IMR-90 (cell line): ENCODE measurements at regions not wholly inside any gene's neighbourhood (a gene's known extent, or its start where the extent isn't known, plus 50 kb on each side); places are given as distances from the start of the nearest gene placed in this dataset.

ENCODE experiments used
- ATAC-seq: fragments of 200-7000 bp; cut with Tn5 transposase; 2 replicates; pipeline ENCODE4 v1.9.1; 2020; ENCODE audit warnings: low read depth, mild to moderate bottlenecking, moderate library complexity
- BruUV-seq: library from RNA; stranded (reverse); fragments of 400-500 nt; replicated peaks from 2 replicates; lab custom pipeline; 2021; lab: Mats Ljungman, UMichigan
- CTCF ChIA-PET: fragments of 300-600 bp; formaldehyde crosslinking; extraction: SDS; loops from one replicate; lab custom pipeline; 2021; ENCODE audit warnings: antibody characterized with exemption; lab: Yijun Ruan, JAX
- POLR2A ChIA-PET: fragments of 300-600 bp; sonication (Branson Sonifier 250); formaldehyde crosslinking; loops from one replicate; lab custom pipeline; 2022; ENCODE audit warnings: antibody characterized with exemption; ENCODE audit not compliant: unreplicated experiment; lab: Charles Lee
- DNase-seq: peaks from one replicate; pipeline ENCODE4 v3.0.0; 2013
- H2AFZ ChIP-seq: replicated peaks from 2 replicates; pipeline ENCODE3; 2013; ENCODE audit warnings: low read length, mild to moderate bottlenecking; ENCODE audit not compliant: poor library complexity
- H2AK5ac ChIP-seq: 2 replicates; pipeline ENCODE4 v1.6.1; 2013; ENCODE audit warnings: low read depth, low read length, inconsistent platforms
- H2AK9ac ChIP-seq: replicated peaks from 2 replicates; pipeline ENCODE3; 2013; ENCODE audit warnings: mild to moderate bottlenecking, low read depth, low read length, moderate library complexity; ENCODE audit not compliant: poor library complexity
- H2BK120ac ChIP-seq: 2 replicates; pipeline ENCODE4 v1.6.1; 2013; ENCODE audit warnings: low read depth, low read length, inconsistent platforms
- H2BK15ac ChIP-seq: 3 replicates; pipeline ENCODE4 v1.6.1; 2013; ENCODE audit warnings: low read depth, low read length, inconsistent platforms
- H2BK20ac ChIP-seq: 2 replicates; pipeline ENCODE4 v1.6.1; 2013; ENCODE audit warnings: low read depth, mild to moderate bottlenecking, inconsistent platforms, low read length, moderate library complexity
- H2BK5ac ChIP-seq: 2 replicates; pipeline ENCODE4 v1.6.1; 2013; ENCODE audit warnings: mild to moderate bottlenecking, low read depth, low read length, inconsistent platforms; ENCODE audit not compliant: poor library complexity, severe bottlenecking
- H3K14ac ChIP-seq: replicated peaks from 2 replicates; pipeline ENCODE4 v1.6.1; 2013; ENCODE audit warnings: low read depth, low read length, inconsistent platforms
- H3K18ac ChIP-seq: 2 replicates; pipeline ENCODE4 v1.6.1; 2013; ENCODE audit warnings: low read depth, low read length, control low read depth
- H3K23ac ChIP-seq: 2 replicates; pipeline ENCODE4 v1.6.1; 2013; ENCODE audit warnings: low read depth, low read length, inconsistent platforms
- H3K27ac ChIP-seq: 2 replicates; pipeline ENCODE4 v1.5.1; 2013; ENCODE audit warnings: mild to moderate bottlenecking, control low read depth, low read length; ENCODE audit not compliant: insufficient read depth
- H3K27me3 ChIP-seq: 2 replicates; pipeline ENCODE4 v1.6.1; 2013; ENCODE audit warnings: low read length; ENCODE audit not compliant: control insufficient read depth, insufficient read depth
- H3K36me3 ChIP-seq: 2 replicates; pipeline ENCODE4 v1.6.1; 2013; ENCODE audit warnings: low read length, mixed read lengths; ENCODE audit not compliant: control insufficient read depth, insufficient read depth
- H3K4ac ChIP-seq: 2 replicates; pipeline ENCODE4 v1.6.1; 2013; ENCODE audit warnings: low read depth, low read length, inconsistent platforms
- H3K4me1 ChIP-seq: 2 replicates; pipeline ENCODE4 v1.6.1; 2013; ENCODE audit warnings: low read length, mixed read lengths; ENCODE audit not compliant: control insufficient read depth, insufficient read depth
- H3K4me2 ChIP-seq: 2 replicates; pipeline ENCODE4 v1.6.1; 2013; ENCODE audit warnings: low read depth, mild to moderate bottlenecking, control low read depth, low read length, moderate library complexity
- H3K4me3 ChIP-seq: 2 replicates; pipeline ENCODE4 v1.5.1; 2013; ENCODE audit warnings: low read depth, mild to moderate bottlenecking, control low read depth, low read length, moderate library complexity; ENCODE audit not compliant: insufficient read depth
- H3K56ac ChIP-seq: 2 replicates; pipeline ENCODE4 v1.6.1; 2013; ENCODE audit warnings: low read length, inconsistent platforms; ENCODE audit not compliant: insufficient read depth; ENCODE audit errors: extremely low read depth
- H3K79me1 ChIP-seq, 2 experiments: 2 replicates each; pipeline ENCODE4 v1.6.1; 2013; ENCODE audit warnings: low read length in 2 of 2, inconsistent platforms in 1 of 2, low read depth in 1 of 2
- H3K9ac ChIP-seq: 2 replicates; pipeline ENCODE4 v1.6.1; 2013; ENCODE audit warnings: low read depth, low read length, control low read depth
- H3K9me1 ChIP-seq: 2 replicates; pipeline ENCODE4 v1.6.1; 2013; ENCODE audit warnings: low read length, inconsistent platforms; ENCODE audit not compliant: insufficient read depth
- H3K9me3 ChIP-seq: 2 replicates; pipeline ENCODE4 v1.6.1; 2013; ENCODE audit warnings: low read length; ENCODE audit not compliant: control insufficient read depth, insufficient read depth
- H4K20me1 ChIP-seq: 2 replicates; pipeline ENCODE4 v1.6.1; 2013; ENCODE audit warnings: low read length, inconsistent platforms; ENCODE audit not compliant: insufficient read depth
- H4K5ac ChIP-seq: 2 replicates; pipeline ENCODE4 v1.6.1; 2013; ENCODE audit warnings: mild to moderate bottlenecking, low read depth, low read length, control low read depth
- H4K8ac ChIP-seq, 2 experiments: 2 replicates each; pipeline ENCODE4 v1.6.1; 2013; ENCODE audit warnings: low read depth in 2 of 2, low read length in 2 of 2, control low read depth in 1 of 2, inconsistent platforms in 1 of 2
- H4K91ac ChIP-seq: 2 replicates; pipeline ENCODE4 v1.6.1; 2013; ENCODE audit warnings: low read depth, low read length, inconsistent platforms; ENCODE audit not compliant: insufficient read depth
- CHD1 ChIP-seq: IDR thresholded peaks from 2 replicates; pipeline ENCODE4 v1.6.1; 2012; ENCODE audit warnings: low read depth, low read length, improper control_type of control experiment
- WGBS, 2 experiments: methylation state at CpG; one replicate each; pipeline versions ENCODE4 v1.1.5 to v1.1.7; 2013; ENCODE audit warnings: missing lambda C conversion rate in 2 of 2; ENCODE audit not compliant: insufficient read length in 1 of 2; ENCODE audit errors: extremely low coverage in 2 of 2; 5-methylcytosine and 5-hydroxymethylcytosine counted together
- dilution Hi-C: fragments of 300-500 bp; cut with HindIII; formaldehyde crosslinking; loops from one replicate; pipeline ENCODE4 v1.14.3; 2018; ENCODE audit warnings: low sequenced_read_pairs; ENCODE audit not compliant: unreplicated experiment
- in situ Hi-C: fragments of 300-500 bp; cut with MboI; formaldehyde crosslinking; loops from 3 replicates; pipeline ENCODE4 v1.14.3; 2019; ENCODE audit warnings: low sequenced_read_pairs, inconsistent platforms, mixed read lengths
- intact Hi-C: fragments of 100-400 bp; cut with micrococcal nuclease; formaldehyde crosslinking; loops from 2 replicates; pipeline ENCODE4 v1.10.0; 2022

DNA sequence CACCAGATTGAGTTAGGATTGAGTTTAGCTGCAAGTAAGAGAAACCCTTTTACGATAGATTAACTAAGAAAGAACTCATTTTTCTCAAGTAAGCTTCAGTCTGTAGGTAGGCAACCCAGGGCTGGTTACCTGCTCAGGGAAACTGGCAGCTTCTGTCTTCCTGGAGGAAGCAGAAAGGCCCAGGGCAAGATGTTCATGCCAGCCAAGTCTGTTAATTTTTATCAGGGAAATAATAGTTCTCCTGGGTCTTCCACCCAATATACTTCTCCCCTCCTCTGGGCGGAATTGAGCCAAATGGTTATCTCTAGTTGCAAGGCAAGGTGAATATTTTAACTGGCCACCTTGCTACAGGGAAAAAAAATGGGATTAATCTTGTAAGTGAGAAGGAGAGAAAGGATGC lies 98.2 kb downstream of the UTRN start:
- no peak overlapping the region for H2BK15ac ChIP-seq
- H3K27me3 ChIP-seq, result no peaks in the 10 kb centered on the region
- in situ Hi-C loops (no loop called here), intact Hi-C loops (no loop called here), dilution Hi-C loops (no loop called here)
- H3K4me3 ChIP-seq, result no peak overlapping the region
- H3K9ac ChIP-seq, result no peak overlapping the region
- H3K18ac ChIP-seq, result no peak overlapping the region; the same call in 1 of the 2 replicates
- no peak for TF ChIP-seq CHD1
- H4K8ac ChIP-seq, result no peak overlapping the region
- H2BK20ac ChIP-seq, result no peak overlapping the region
- no peaks in the 10 kb centered on the region; the same call in 1 of the 2 replicates for H3K9me1 ChIP-seq
- H3K4me1 ChIP-seq, result peaks cover 4% of the 10 kb centered on the region; the same call in 1 of the 2 replicates
- ChIA-PET POLR2A (no interaction called here), CTCF (no interaction called here)
- H2BK5ac ChIP-seq, result no peak overlapping the region
- H2AK5ac ChIP-seq, result no peak overlapping the region
- H4K20me1 ChIP-seq, result no peaks in the 10 kb centered on the region
- DNase-seq (no peak), ATAC-seq (no peak)
- no peak overlapping the region; the same call in 1 of the 2 replicates for H3K23ac ChIP-seq
- 0 out of 2 replicates have a peak overlapping the region, but pooled peaks have one; percentile 34 for H3K14ac ChIP-seq
- no TSS peak for BruUV-seq
- no peak overlapping the region for H2AFZ ChIP-seq
- no peak overlapping the region for H3K4me2 ChIP-seq
- H2BK120ac ChIP-seq, result no peak overlapping the region
- no peak overlapping the region for H4K5ac ChIP-seq
- no peak overlapping the region for H3K56ac ChIP-seq
- H4K91ac ChIP-seq, result no peak overlapping the region
- no peak overlapping the region for H3K27ac ChIP-seq
- no CpG with 5 or more reads among the region's 2 CpGs for WGBS, 2 experiments
- no peak overlapping the region for H2AK9ac ChIP-seq
- H3K36me3 ChIP-seq, result no peaks in the 10 kb centered on the region
- H3K4ac ChIP-seq, result no peak overlapping the region
- no peaks in the 10 kb centered on the region for H3K9me3 ChIP-seq
- peaks cover 33 to 55% of the 10 kb centered on the region in 2 experiments for H3K79me1 ChIP-seq
